Superior temporal gyrus (tissue), 1 donor: ENCODE measurements at regions not wholly inside any gene's neighbourhood (a gene's known extent, or its start where the extent isn't known, plus 50 kb on each side); places are given as distances from the start of the nearest gene placed in this dataset.
"Not testable (repeated sequence)": the region's sequence is repeated elsewhere in the genome, so short reads cannot be mapped to it uniquely, and the experiment has no call there.

Source experiments
- DNase-seq: peaks from one replicate; pipeline ENCODE4 v3.0.0-alpha.2; 2016; ENCODE audit errors: extremely low spot score

- DNase-seq = not testable (repeated sequence)
Measured at GRCh38 chr15:53923741-53924140, 54.5 kb upstream of the UNC13C start.

GRCh38 chr15:53918180-53919079 lies 59.8 kb upstream of the UNC13C start:
- DNase-seq = no peak

GRCh38 chr15:53917109-53917508 lies 61.1 kb upstream of the UNC13C start:
- no peak for DNase-seq

- DNase-seq = no peak
Measured at GRCh38 chr15:53911431-53911830, 66.8 kb upstream of the UNC13C start.

- DNase-seq = no peak
Measured at GRCh38 chr15:53910852-53911251, 67.4 kb upstream of the UNC13C start.

GRCh38 chr15:53910236-53910849 lies 67.9 kb upstream of the UNC13C start:
- no peak for DNase-seq

GRCh38 chr15:53903129-53903528 lies 75.1 kb upstream of the UNC13C start:
- no peak for DNase-seq

- not testable (repeated sequence) for DNase-seq
Measured at GRCh38 chr15:53893468-53893867, 84.8 kb upstream of the UNC13C start.

GRCh38 chr15:53891862-53892261 lies 86.4 kb upstream of the UNC13C start:
- DNase-seq = not testable (repeated sequence)

- DNase-seq = no peak
Measured at GRCh38 chr15:53884441-53884840, 93.8 kb upstream of the UNC13C start.

GRCh38 chr15:53882311-53882710 lies 95.9 kb upstream of the UNC13C start:
- no peak for DNase-seq

- DNase-seq = no peak
Measured at GRCh38 chr15:53880357-53880756, 97.9 kb upstream of the UNC13C start.

GRCh38 chr15:53875711-53876110 lies 102.5 kb upstream of the UNC13C start:
- DNase-seq = no peak

GRCh38 chr15:53875139-53875538 lies 103.1 kb upstream of the UNC13C start:
- DNase-seq = no peak

GRCh38 chr15:53872410-53872809 lies 105.8 kb upstream of the UNC13C start:
- DNase-seq = no peak

GRCh38 chr15:53869806-53870073 lies 108.5 kb upstream of the UNC13C start:
- no peak for DNase-seq

GRCh38 chr15:53869044-53869805 lies 109.0 kb upstream of the UNC13C start:
- no peak for DNase-seq

GRCh38 chr15:53862386-53862785 lies 102.9 kb upstream of the WDR72 start:
- no peak for DNase-seq

GRCh38 chr15:53861792-53862191 lies 102.3 kb upstream of the WDR72 start:
- no peak for DNase-seq

- no peak for DNase-seq
Measured at GRCh38 chr15:53851110-53851848, 91.8 kb upstream of the WDR72 start.

- DNase-seq = no peak
Measured at GRCh38 chr15:53847745-53848144, 88.3 kb upstream of the WDR72 start.

- DNase-seq = no peak
Measured at GRCh38 chr15:53844634-53845033, 85.2 kb upstream of the WDR72 start.
